HG03135 (cell line): ENCODE measurements at regions not wholly inside any gene's neighbourhood (a gene's known extent, or its start where the extent isn't known, plus 50 kb on each side); places are given as distances from the start of the nearest gene placed in this dataset.
"Not testable (repeated sequence)": the region's sequence is repeated elsewhere in the genome, so short reads cannot be mapped to it uniquely, and the experiment has no call there.

Experiments used
- ATAC-seq: cut with Tn5 transposase; IDR thresholded peaks from one replicate; pipeline ENCODE4 v1.9.1; 2021; ENCODE audit warnings: mild to moderate bottlenecking, moderate library complexity; ENCODE audit not compliant: unreplicated experiment

DNA sequence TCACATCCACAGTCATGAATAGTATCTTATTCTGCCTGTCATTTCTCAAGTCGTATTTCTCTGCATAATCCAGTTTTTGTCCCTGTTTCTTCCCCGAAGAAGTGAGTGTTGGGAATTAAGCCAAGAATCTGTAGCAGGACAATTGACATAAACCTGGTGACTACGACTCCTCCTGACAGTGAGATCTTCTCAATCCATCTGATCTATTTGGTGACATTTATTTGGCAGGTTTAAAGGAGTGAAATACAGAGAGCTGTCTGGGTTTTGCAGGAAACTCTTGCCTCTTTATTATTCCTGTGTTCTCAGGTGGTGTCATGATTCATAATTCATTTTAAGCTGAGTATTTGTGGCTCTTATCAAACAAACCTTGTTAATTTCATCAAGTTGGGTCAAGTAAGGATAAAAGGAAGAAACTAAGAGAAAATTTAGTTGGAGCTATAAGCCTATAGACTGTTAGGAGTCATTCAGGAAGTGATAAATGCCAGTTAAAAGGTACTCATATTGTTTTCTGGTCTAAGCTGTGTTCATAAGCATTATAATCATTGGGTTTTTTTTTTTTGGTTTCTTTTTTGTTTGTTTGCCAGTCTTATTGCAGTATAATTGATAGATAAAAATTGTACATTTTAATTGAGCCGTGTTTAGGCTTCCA is 95.9 kb upstream of the PCSK1 start:
- ATAC-seq, result no peak

DNA sequence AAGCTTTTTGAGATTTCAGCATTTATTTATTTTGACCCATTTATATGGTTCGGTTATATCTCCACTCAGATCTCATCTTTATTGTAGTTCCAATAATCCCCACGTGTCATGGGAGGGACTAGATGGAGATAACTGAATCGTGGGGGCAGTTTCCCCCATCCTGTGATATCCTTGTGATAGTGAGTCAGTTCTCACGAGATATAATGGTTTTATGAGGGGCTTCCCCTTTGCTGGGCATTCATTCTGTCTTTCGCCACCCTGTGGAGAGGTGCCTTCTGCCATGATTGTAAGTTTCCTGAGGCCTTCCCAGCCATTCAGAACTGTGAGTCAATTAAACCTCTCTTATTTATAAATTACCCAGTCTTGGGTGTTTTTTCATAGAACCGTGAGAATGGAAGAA is 96.5 kb upstream of the PCSK1 start:
- ATAC-seq, result no peak

DNA sequence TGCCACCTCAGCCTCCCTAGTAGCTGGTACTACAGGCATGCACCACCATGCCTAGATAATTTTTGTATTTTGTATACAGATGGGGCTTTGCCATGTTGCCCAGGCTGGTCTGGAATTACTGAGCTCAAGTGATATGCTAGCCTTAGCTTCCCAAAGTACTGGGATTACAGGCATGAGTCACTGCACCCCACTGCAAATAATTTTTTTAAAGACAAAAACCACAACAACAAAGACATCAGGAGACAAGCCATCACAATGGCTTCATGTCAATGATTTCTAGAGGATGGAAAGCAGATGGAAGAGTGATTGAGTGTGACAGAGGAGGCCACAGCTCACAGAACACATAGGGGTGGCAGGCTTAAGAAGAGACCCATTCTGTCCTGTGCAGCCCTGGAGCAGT is 97.9 kb upstream of the PCSK1 start:
- ATAC-seq, result no peak

DNA sequence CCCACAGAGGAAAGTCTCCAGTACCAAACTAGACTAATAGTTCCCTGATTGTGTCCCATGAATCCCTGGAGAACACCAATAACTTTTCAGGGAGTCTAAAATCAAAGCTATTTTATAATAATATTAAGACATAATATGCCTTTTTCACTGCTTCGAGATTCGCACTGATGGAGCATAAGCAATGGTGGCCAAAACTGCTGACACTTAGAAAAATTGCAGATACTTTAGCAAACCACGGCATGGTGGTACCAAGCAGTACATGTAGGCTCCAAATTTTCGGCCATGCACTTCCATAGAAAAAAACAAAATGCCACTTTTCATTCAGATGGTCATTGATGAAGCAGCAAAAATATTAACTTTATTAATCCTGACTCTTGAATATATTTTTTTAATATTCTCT is 100.3 kb upstream of the PCSK1 start:
- no peak for ATAC-seq

DNA sequence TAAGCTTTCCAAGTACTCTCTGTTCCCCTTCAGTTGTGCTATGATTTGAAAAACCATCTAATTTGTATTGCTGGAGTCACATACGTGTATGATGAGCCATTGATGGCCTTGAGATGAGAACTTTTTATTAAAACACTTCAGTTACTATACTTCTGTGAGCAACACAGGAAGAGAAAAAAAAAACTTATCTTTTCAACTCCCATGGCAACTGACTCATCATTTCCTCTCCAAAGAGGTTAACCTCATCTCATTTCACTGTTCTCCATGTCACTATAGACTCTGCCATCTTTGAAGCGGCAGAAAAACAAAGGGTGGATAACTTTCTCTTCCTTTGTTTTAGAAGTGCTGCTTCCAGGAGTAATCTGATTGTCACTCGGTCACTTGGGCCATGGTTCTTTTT is 104.3 kb upstream of the PCSK1 start:
- ATAC-seq, result no peak

DNA sequence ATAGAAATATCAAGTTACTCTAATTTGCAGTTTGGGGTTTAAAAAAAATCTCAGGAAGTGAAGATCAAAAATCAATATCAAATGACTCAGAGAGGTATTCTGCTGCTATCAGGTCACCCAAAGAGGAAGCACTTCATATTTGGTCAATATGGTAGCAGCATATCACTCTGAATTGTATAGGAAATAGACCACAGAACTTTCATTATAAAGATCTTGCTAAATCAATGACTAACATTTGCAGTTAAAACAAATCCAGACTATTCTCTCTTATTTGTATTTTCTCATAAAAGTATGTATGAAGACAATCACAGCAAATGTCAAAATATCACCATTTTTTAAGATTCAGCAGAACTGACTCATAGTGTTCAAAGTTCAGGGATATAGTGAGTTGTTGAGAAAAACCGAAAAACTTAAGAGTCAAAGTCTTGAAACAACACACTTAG is 105.8 kb upstream of the PCSK1 start:
- ATAC-seq, result no peak

DNA sequence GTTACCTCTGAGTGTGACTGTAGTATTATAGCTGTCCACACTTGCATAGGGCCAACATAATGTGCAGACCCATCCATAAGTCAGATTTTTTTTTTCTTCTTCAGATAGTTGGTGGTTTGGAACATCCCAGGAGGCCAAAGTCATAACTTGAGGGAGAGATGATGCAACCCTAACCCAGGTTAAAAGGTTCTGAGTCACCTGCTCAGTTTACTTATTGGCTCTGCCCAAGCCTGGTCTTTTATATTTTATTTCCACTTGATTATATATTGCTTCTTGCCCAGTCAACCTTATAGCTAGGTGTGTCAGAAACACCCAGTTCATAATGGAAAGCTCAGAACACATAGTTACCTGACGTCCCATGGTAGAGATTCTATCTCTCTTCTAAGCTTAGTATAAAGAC is 113.1 kb upstream of the PCSK1 start:
- no peak for ATAC-seq

DNA sequence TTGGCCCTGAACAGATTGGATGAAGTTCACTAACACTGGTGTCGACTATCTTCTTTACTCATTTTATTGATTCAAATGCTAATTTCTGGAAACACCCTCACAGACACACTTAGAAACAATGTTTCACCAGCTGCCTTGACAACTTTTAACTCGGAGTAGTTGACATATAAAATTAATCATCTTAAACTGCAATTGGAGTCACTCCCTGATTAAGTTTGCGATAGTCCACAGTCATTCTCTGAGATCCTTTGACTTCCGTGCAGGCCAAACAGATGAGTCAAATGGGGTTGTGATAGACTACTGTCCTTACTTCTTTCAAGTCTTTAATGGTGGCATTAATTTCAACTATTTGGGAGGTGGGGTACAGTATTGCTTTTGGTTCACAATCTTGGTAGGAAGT is 114.4 kb upstream of the PCSK1 start:
- ATAC-seq, result no peak

DNA sequence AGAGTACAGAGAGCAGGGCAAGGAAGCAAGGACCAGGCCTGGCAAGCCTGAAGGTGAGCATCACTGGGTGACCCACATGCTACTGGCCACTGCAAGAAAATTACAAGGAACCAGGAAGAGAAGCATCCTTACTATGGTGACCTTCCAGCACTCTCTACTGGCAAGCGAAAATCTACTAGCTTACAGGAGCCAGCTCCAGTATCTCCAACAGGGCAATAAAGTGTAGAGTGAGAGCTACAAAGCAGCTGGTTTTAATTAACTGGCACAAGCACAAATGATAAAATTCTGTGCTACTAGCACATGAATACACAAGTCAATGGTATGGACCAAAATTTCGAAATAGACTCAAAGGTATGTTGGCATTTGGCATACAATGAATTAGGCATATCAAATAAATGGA is 113.3 kb upstream of the CAST start:
- no peak for ATAC-seq

DNA sequence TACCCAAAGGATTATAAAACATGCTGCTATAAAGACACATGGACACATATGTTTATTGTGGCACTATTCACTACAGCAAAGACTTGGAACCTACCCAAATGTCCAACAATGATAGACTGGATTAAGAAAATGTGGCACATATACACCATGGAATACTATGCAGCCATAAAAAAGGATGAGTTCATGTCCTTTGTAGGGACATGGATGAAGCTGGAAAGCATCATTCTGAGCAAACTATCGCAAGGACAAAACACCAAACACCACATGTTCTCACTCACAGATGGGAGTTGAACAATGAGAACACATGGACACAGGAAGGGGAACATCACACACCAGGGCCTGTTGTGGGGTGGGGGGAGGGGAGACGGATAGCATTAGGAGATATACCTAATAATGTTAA is 101.3 kb upstream of the CAST start:
- not testable (repeated sequence) for ATAC-seq

DNA sequence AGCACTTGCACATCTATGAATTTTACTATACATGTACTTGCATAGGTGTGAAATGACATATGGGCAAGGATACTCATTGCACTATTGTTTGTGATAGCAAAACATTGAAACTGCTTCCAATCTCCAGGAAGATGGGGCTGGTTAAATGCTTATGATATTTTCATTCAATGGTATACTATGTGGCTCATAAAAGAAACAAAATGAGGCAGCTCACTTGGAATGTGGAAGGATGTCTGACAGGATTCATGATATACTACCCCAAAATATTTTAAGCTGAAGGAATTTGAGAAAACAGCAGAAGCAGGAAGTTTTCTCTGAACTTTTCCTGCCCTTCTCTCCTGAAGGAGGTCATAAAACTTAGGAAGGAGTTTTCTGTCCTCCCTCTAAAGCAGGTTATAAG is 99.6 kb upstream of the CAST start:
- no peak for ATAC-seq

DNA sequence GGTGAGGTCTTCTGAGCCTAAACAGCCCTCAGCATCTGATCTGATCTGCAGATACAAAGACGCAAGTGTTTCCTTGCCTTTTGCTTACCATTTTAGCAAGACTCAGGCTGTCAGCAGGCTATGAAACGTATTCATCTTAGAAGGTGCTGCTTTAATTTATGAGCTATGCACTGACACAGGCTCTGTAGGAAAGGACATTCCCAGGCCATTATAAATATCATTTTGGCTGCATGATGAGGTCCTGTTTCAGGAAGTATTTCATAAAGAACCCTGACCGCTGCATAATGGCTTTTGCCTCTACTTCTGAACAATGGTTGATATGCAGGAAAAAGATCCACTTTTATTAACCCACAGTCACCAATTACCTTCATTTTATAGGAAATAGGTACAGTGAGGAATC is 98.4 kb upstream of the CAST start:
- ATAC-seq, result no peak

DNA sequence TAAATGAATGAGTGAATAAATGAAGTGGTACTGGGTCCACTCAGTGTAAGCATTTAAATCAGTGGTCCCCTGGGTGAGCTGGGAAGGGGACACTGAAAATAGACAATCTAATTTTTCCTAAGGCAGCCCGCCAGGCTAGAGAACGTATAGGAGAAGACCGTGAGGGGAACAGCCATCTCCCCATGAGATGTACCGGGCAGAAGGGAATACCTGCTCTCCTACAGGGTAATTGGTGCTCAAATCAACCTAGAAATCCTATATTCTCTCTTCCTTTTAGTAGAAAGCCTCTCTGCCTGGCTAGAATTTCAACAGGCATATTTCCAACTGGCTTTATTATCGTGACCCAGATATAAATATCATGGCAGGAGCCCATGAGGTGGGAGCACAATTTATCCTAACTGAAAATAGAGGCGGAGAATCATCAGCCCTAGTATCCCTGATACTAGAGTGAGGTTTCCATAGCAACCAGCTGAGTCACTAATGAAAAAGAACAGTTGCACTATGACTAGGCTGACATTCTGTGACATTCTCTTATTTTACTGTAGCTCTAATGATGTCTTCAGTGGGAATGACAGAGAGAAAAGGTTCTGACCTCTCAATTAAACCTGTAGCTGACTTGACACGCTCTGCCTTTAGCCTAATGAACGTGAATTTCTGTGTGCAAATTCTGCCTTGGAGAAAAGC is 96.5 kb upstream of the CAST start:
- ATAC-seq, result peak; percentile 54

DNA sequence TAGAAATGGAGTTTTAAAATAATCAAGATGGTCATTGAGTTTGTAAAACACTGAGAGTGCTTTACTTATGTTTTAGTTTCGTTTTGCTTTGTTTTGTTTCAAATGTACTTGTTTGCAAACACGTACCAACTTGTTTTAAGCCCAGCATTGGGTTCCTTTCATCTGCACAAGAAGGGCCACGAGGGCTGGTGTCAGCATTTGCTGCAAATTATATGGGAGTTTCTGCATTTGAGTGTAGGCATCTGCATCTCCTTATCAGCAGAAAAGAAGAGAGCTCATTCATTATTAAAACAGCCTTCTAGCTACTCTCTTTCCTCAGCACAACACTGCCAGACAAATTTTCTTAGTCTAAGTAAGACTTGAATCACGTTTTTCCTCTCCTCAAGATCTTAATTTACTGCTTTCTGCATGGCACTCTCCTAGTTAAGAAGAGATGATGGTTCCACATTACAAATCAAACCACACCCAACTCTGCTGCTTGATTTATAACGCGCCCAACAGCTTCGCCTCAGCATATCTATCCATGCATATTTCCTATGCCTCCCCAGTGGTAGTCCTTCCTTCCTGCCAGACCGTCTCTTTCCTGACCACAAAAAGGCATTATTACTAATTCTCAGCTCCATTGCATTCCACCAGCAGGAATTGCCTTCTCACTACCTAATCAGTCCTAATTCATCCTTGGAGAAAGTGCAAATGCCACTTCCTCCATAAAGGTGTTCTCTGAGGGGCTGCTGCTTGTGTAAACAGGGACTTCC is 95.2 kb upstream of the CAST start:
- no peak for ATAC-seq

DNA sequence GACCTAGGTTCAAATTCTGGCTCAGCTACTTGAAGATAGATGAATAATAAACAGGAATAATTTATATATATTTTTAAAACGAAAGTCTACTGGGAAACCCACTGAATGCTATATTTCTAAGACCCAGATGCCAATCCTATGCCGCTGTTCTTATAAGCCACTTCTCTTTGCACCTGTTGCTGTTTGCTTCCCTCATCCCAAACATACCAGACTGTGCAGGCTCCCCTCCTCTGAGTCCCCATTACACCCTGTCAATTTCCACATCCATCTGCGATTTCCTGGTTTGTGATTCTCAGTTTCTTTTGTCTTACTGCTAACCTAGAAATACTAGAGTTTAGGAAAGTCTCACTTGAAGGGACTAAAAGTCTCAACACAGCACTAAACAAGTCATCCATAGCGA is 92.8 kb upstream of the CAST start:
- ATAC-seq, result no peak

DNA sequence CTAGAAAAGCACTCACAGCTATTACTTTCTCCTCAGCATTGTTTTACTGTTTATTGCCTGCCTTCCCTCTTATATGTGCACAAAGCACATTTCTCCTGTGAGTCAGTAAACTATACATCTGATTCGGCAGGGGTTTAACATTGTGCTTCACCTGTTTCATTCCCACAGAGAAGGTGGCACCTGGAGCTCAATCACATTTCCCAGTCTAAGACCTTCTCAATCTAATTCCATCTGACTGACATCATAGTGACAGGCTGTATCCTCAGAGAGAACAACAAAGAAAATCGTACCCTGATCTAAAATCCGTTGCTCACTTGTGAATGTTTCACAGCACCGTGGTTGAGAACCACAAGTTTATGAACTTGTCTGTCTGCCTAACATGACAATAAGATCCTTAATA is 92.4 kb upstream of the CAST start:
- ATAC-seq, result no peak

DNA sequence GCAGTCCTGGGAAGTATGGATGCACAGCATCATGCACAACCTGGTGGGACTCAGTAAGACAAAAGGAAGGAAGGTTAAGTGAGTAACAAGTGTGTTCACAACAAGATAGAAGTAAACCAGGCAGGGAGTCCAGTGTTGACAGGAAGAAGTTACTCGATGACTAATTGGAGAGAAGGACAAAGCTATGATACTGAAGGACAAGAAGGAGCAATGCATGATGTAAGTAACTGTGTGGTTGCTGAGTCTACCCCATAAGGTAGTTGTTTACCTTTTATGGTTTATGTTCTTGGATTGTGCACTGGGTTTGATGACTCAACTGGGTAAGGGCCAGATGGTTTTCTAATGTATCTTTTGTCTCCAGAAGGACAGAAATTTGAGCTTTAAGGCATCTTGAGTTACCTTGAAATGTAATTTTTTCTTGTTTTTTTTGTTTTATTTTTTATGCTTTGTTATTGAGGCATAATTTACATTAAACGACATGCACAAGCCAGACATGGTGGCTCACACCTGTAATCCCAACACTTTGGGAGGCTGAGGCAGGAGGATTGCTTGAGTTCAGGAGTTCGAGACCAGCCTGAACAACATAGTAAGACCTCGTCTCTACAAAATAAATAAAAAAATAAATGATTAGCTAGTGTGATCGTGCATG is 89.2 kb upstream of the CAST start:
- ATAC-seq, result no peak

DNA sequence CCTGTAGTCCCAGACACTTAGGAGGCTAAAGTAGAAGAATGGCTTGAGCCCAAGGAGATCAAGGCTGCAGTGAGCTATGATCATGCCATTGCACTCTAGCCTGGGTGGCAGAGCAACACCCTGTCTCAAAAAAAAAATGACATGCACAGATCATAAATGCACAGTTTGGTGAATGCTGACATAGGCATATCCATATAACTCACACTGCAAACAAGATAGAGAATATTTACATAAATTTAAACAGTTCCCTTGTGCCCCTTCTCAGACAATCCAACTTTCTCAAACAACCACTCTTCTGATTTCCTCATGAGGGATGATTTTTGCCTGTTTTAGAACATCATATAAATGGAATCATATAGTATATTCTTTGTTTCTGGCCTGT is 88.7 kb upstream of the CAST start:
- no peak for ATAC-seq

DNA sequence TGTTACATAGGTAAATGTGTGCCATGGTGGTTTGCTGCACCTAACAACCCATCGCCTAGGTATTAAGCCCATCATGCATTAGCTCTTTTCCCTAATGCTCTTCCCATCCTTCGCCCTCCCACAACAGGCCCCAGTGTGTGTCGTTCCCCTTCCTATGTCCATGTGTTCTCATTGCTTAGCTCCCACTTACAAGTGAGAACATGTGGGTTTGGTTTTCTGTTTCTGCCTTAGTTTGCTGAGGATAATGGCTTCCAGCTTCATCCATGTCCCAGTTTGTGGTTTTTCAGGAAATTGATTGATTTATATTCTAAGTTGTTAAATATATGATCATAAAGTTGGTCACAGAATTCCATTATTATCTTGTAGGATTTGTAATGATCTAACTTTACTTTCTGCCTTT is 85.3 kb upstream of the CAST start:
- no peak for ATAC-seq

DNA sequence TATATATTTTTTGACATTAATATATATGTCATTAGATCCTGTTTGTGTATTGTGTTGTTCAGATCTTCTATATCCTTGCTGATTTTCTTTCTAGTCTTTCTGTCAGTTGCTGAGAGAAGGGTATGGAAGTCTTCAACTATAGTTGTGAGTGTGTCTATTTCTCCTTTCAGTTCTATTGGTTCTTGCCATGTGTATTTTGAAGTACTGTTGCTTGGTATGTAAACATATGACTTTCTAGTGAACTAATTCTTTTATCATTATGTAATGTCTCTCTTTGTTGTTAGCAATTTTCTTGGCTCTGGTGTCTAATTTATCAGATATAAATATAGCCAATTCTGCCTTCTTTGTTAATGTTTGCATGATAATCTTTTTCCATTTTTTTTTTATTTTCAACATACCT is 84.3 kb upstream of the CAST start:
- ATAC-seq, result no peak

DNA sequence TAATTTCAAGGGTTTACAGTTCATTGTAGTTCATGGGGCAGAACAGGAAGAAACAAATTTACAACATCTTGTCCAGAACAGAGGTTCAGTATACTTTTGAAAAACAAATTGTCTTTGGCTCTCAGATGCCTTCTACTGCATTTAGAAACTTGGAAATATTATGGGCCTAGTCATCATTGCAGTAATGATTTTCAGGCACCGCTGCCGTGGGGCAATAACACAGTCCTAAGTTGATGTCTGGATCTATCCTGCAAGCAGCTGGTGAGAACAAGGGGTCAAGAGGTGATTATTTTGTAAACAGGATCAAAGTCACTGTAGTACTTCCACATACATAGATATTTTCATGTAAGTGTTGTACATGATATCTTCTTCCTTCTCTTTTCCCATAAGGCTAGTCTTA is 82.5 kb upstream of the CAST start:
- ATAC-seq, result no peak

DNA sequence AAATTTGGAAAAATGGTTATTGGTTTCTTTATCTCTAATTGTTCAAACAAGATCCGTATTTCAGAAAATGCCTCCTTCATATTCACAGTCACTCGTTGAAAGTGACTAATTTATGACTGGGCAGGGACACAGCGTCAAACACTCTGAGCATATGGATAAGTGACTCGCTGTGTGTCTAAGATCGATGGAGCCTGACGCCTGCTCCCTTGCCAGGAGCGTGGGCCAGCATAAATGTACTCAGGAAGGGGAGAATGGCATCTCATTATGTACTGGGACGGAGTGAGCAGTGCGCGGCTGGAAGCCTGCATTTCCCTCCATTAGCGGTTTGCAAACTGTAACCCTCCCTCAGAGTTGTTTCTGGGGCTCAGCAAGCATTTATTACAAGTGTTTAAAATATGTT is 79.8 kb upstream of the CAST start:
- ATAC-seq, result no peak
